Spleen (tissue), 7 donors: ENCODE measurements at regions not wholly inside any gene's neighbourhood (a gene's known extent, or its start where the extent isn't known, plus 50 kb on each side); places are given as distances from the start of the nearest gene placed in this dataset.

Experiments used
- POLR2AphosphoS5 ChIP-seq, 3 donors: sonication (generic); formaldehyde crosslinking; IDR thresholded peaks; one replicate each; pipeline ENCODE4 v1.5.1; 2017; ENCODE audit warnings: antibody characterized with exemption in 3 of 3
- TF ChIP-seq, protein P1 (sequence below), 11 experiments: fragments of 200-600 bp in 7 of 11; fragments of 450-650 bp in 4 of 11; sonication (generic) in 4 of 11; IDR thresholded peaks in 8 of 11; conservative IDR thresholded peaks in 3 of 11; 1 replicate in 7 of 11; 2 replicates in 4 of 11; pipeline versions ENCODE4 v1.4.0 to v1.8.0; 2016 to 2021; ENCODE audit warnings: antibody characterized with exemption in 11 of 11, inconsistent platforms in 4 of 11, mild to moderate bottlenecking in 1 of 11
- donor health status: DM: no; HTN: no; CAD: no; lungs with moderate emphysema.
- donor health status: DM: no; HTN: no; CAD: no.
- donor health status: DM: no; HTN: no; CAD: no.

DNA sequence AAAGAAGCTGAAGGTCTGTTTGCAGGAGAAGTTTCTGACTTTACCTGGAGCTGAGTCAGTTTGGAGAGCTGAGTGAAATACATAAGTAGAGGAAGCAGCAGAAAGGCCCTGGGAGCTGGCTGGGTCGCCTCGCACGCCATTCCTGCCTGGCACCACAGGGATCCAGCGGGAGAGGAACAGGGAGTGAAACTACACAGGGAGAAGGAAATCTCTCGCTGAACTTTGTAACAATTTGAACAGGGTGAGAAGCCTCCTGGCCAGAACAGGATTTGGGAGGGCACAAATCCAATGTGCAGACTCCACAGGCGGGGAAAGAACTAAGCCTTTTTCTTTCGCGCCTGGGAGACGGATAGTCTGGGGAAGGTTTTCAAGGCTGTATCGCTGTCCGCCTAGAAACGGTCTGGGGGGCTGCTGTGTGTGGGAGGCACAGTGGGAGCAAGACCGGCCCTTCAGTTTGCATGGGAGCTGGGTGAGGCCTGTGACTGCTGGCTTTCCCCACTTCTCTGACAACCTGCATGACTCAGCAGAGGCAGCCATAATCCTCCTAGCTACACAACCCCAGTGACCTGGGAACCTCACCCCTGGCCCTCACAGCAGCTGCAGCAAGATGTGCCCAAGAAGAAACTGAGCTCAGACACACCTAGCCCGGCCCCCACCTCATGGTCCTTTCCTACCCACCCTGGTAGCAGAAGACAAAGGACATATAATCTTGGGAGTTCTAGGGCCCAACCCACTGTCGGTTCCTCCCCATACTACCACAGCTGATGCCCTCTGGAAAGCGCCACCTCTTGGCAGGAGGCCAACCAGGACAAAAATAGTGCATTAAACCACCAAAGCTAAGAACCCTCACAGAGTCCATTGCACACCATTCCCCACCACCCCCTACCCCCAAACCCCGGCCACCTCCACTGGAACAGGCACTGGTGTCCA is 778.6 kb downstream of the KCNJ2 start:
- no peak for TF ChIP-seq POLR2AphosphoS5 (IDR thresholded peaks at IDR 0.05)
- TF ChIP-seq, protein P1, sequence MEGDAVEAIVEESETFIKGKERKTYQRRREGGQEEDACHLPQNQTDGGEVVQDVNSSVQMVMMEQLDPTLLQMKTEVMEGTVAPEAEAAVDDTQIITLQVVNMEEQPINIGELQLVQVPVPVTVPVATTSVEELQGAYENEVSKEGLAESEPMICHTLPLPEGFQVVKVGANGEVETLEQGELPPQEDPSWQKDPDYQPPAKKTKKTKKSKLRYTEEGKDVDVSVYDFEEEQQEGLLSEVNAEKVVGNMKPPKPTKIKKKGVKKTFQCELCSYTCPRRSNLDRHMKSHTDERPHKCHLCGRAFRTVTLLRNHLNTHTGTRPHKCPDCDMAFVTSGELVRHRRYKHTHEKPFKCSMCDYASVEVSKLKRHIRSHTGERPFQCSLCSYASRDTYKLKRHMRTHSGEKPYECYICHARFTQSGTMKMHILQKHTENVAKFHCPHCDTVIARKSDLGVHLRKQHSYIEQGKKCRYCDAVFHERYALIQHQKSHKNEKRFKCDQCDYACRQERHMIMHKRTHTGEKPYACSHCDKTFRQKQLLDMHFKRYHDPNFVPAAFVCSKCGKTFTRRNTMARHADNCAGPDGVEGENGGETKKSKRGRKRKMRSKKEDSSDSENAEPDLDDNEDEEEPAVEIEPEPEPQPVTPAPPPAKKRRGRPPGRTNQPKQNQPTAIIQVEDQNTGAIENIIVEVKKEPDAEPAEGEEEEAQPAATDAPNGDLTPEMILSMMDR (IDR thresholded peaks at IDR 0.05 in 8 of 11, conservative IDR thresholded peaks at IDR 0.05 in 3 of 11): no peak
